ENCODE measurements at regions not wholly inside any gene's neighbourhood (a gene's known extent, or its start where the extent isn't known, plus 50 kb on each side); places are given as distances from the start of the nearest gene placed in this dataset.

DNA sequence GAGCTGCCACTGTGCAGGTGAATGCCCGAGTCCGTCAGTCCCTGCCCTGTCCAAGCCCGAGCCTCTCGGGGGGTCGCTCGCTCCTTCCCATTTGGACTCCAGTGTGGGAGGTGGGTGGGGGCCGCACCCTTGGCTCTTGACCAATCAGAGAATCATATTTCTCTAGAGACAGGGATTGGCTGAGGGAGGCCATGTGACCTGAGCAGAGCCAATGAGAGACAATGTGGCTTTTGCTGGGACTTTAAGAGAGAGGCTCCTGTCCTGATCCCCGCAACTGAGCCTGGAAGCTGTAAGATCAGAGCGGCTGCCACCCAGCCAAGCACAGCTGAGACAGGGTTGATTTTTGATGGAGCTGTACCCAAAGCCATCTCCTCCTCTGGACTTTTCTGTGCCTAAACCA is 199.3 kb downstream of the TFAP2C start:
- Histone ChIP-seq H3F3A (ENCODE audit: insufficient read depth, low read length, poor library complexity, severe bottlenecking) (no peaks in the 10 kb centered on the region), H2AFZ (ENCODE audit: low read depth, low read length) (no peak overlapping the region), H3K27me3 (ENCODE audit: insufficient read depth, low read depth, low read length) (no peaks in the 10 kb centered on the region), H3K4me2 (ENCODE audit: low read length) (no peak overlapping the region), H3K9ac (ENCODE audit: low read length) (no peak overlapping the region), H3K9me3 (ENCODE audit: low read length) (no peaks in the 10 kb centered on the region), H3K27ac (ENCODE audit: low read length) (no peak overlapping the region), H3K79me2 (replicated peaks; ENCODE audit: insufficient read depth, low read length) (no peaks in the 10 kb centered on the region), H3K9me2 (ENCODE audit: insufficient read depth, low read length) (no peaks in the 10 kb centered on the region), H4K20me1 (ENCODE audit: insufficient read depth) (no peaks in the 10 kb centered on the region), H3K36me3 (ENCODE audit: insufficient read depth, low read length) (no peaks in the 10 kb centered on the region), H3K4me3 (ENCODE audit: low read length) (no peak overlapping the region)
- TF ChIP-seq SMC3 (conservative IDR thresholded peaks at IDR 0.05; ENCODE audit: poor library complexity) (no peak), MXI1 (conservative IDR thresholded peaks at IDR 0.05; ENCODE audit: poor library complexity, severe bottlenecking) (no peak), RAD21 (conservative IDR thresholded peaks at IDR 0.05) (no peak), EZH2 (IDR thresholded peaks at IDR 0.05; ENCODE audit: borderline replicate concordance, insufficient read depth, low read length, poor library complexity, severe bottlenecking) (no peak), TAF1 (IDR thresholded peaks at IDR 0.05; ENCODE audit: low read depth) (no peak), EP300 (conservative IDR thresholded peaks at IDR 0.05; ENCODE audit: poor library complexity, severe bottlenecking) (no peak)
- TF ChIP-seq, protein P1, sequence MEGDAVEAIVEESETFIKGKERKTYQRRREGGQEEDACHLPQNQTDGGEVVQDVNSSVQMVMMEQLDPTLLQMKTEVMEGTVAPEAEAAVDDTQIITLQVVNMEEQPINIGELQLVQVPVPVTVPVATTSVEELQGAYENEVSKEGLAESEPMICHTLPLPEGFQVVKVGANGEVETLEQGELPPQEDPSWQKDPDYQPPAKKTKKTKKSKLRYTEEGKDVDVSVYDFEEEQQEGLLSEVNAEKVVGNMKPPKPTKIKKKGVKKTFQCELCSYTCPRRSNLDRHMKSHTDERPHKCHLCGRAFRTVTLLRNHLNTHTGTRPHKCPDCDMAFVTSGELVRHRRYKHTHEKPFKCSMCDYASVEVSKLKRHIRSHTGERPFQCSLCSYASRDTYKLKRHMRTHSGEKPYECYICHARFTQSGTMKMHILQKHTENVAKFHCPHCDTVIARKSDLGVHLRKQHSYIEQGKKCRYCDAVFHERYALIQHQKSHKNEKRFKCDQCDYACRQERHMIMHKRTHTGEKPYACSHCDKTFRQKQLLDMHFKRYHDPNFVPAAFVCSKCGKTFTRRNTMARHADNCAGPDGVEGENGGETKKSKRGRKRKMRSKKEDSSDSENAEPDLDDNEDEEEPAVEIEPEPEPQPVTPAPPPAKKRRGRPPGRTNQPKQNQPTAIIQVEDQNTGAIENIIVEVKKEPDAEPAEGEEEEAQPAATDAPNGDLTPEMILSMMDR (IDR thresholded peaks at IDR 0.05; ENCODE audit: poor library complexity, severe bottlenecking) = no peak

DNA sequence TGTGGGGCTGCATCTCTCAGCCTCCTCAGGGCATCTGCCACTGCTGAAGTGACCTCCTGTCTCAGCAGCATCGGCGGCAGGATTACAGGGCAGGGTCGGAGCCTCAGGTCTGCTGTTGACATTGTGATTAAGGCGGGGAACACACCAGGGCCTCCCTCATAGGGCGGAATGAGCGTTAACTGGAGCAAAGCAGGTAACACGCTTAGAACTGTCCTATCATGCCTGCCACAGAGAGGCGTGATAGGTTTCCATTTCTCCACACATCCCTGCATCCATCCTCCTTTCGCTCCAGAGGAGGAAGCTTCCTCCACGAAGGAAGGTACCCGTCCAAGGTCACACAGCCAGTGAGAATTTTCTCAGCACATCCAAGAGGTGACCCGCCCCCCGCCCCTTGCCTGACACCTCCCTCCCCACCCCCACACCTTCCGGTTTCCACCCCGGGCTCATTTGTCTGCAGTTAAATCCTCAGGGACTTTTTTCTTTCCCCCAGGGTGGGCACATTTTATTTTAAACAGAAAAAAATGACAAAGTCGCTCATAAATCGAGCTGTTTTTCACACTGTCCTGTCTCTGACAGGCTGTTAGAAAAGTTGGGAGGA is 200.8 kb downstream of the TFAP2C start:
- Histone ChIP-seq H4K20me1 (ENCODE audit: insufficient read depth) (no peaks in the 10 kb centered on the region), H3K79me2 (replicated peaks; ENCODE audit: insufficient read depth, low read length) (no peaks in the 10 kb centered on the region), H3K27ac (ENCODE audit: low read length) (no peak overlapping the region), H3F3A (ENCODE audit: insufficient read depth, low read length, poor library complexity, severe bottlenecking) (no peaks in the 10 kb centered on the region), H2AFZ (ENCODE audit: low read depth, low read length) (no peak overlapping the region), H3K4me3 (ENCODE audit: low read length) (no peak overlapping the region), H3K9me3 (ENCODE audit: low read length) (no peaks in the 10 kb centered on the region), H3K36me3 (ENCODE audit: insufficient read depth, low read length) (no peaks in the 10 kb centered on the region), H3K9ac (ENCODE audit: low read length) (no peak overlapping the region), H3K27me3 (ENCODE audit: insufficient read depth, low read depth, low read length) (no peaks in the 10 kb centered on the region), H3K9me2 (ENCODE audit: insufficient read depth, low read length) (no peaks in the 10 kb centered on the region), H3K4me2 (ENCODE audit: low read length) (no peak overlapping the region)
- no peak for TF ChIP-seq POLR2AphosphoS5 (IDR thresholded peaks at IDR 0.05)
- TF ChIP-seq EZH2 (IDR thresholded peaks at IDR 0.05; ENCODE audit: borderline replicate concordance, insufficient read depth, low read length, poor library complexity, severe bottlenecking) = no peak
- TF ChIP-seq, protein P2, sequence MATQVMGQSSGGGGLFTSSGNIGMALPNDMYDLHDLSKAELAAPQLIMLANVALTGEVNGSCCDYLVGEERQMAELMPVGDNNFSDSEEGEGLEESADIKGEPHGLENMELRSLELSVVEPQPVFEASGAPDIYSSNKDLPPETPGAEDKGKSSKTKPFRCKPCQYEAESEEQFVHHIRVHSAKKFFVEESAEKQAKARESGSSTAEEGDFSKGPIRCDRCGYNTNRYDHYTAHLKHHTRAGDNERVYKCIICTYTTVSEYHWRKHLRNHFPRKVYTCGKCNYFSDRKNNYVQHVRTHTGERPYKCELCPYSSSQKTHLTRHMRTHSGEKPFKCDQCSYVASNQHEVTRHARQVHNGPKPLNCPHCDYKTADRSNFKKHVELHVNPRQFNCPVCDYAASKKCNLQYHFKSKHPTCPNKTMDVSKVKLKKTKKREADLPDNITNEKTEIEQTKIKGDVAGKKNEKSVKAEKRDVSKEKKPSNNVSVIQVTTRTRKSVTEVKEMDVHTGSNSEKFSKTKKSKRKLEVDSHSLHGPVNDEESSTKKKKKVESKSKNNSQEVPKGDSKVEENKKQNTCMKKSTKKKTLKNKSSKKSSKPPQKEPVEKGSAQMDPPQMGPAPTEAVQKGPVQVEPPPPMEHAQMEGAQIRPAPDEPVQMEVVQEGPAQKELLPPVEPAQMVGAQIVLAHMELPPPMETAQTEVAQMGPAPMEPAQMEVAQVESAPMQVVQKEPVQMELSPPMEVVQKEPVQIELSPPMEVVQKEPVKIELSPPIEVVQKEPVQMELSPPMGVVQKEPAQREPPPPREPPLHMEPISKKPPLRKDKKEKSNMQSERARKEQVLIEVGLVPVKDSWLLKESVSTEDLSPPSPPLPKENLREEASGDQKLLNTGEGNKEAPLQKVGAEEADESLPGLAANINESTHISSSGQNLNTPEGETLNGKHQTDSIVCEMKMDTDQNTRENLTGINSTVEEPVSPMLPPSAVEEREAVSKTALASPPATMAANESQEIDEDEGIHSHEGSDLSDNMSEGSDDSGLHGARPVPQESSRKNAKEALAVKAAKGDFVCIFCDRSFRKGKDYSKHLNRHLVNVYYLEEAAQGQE (IDR thresholded peaks at IDR 0.05; ENCODE audit: borderline replicate concordance) = no peak
- no peak for TF ChIP-seq TAF1 (IDR thresholded peaks at IDR 0.05; ENCODE audit: low read depth)
- no peak for TF ChIP-seq EP300 (conservative IDR thresholded peaks at IDR 0.05; ENCODE audit: poor library complexity, severe bottlenecking)
- TF ChIP-seq RAD21 (conservative IDR thresholded peaks at IDR 0.05) = no peak
- TF ChIP-seq, protein P1 (IDR thresholded peaks at IDR 0.05; ENCODE audit: poor library complexity, severe bottlenecking) = no peak
- TF ChIP-seq MXI1 (conservative IDR thresholded peaks at IDR 0.05; ENCODE audit: poor library complexity, severe bottlenecking) = no peak
- TF ChIP-seq SMC3 (conservative IDR thresholded peaks at IDR 0.05; ENCODE audit: poor library complexity) = no peak
